ENCODE measurements at regions not wholly inside any gene's neighbourhood (a gene's known extent, or its start where the extent isn't known, plus 50 kb on each side); places are given as distances from the start of the nearest gene placed in this dataset.

GRCh38 chr15:69627548-69628158 is 175.0 kb downstream of the RPLP1 start:
- Histone ChIP-seq H3K9me3 (no peaks in the 10 kb centered on the region), H3K27ac (no peak overlapping the region), H3K36me3 (no peaks in the 10 kb centered on the region), H3K4me1 (no peaks in the 10 kb centered on the region), H3K4me3 (no peak overlapping the region), H3K27me3 (peaks cover 43% of the 10 kb centered on the region)
- no peak for ATAC-seq
- 90% methylated on average over 2 of the region's 5 CpGs for WGBS, 2 donors (ENCODE audit: low coverage in 1 of 2)
- no peak for TF ChIP-seq POLR2AphosphoS5 (IDR thresholded peaks at IDR 0.05)

DNA sequence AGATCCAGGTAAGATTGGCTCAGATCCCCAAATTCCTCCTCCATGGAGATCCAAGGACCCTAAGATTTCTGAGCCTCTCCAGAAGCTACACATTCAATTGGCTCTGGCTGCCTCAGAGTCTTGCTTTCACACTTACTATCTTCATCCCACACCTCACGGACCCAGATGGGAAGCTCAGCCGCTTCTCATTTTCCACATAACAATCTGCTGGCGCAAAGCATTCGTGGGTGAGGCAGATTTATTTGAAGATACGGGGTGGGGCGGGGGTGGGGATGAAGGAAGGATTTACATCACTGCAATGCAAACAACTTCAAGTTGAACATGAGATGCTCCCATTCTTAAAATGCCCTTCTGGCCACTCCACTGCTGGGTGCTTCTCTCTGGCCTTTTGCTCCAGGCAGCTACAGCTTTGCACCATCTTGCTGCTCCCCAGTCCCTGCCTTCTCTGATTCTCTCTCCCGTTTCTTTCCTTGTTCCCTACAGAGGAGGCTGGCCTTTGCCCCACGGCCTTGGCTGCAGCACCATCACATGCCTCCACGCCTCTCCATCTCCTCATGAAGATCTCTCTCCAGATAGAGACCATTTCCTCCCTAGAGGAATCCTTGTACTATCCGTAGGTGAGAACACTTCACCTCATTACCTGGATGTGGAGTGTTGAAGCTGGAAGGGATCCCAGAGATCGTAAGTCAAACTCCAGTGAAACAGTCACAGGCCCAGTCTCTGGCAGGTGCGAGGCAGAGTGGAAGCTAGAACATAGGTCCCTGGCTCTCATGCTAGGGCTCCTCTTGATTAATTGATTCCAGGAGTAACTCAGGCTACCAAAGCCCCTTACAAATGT is 175.9 kb downstream of the RPLP1 start:
- H3K27ac ChIP-seq = no peak overlapping the region
- no peaks in the 10 kb centered on the region for H3K36me3 ChIP-seq
- no peak overlapping the region for H3K4me3 ChIP-seq
- ATAC-seq = no peak
- H3K9me3 ChIP-seq = no peaks in the 10 kb centered on the region
- H3K27me3 ChIP-seq = peaks cover 43% of the 10 kb centered on the region
- 77 to 88% methylated on average over 5 of the region's 12 CpGs for WGBS, 2 donors (ENCODE audit: low coverage in 1 of 2)
- TF ChIP-seq POLR2AphosphoS5 (IDR thresholded peaks at IDR 0.05) (no peak), EP300 (IDR thresholded peaks at IDR 0.05) (no peak), POLR2A (IDR thresholded peaks at IDR 0.05) (no peak)
- TF ChIP-seq, protein P1, sequence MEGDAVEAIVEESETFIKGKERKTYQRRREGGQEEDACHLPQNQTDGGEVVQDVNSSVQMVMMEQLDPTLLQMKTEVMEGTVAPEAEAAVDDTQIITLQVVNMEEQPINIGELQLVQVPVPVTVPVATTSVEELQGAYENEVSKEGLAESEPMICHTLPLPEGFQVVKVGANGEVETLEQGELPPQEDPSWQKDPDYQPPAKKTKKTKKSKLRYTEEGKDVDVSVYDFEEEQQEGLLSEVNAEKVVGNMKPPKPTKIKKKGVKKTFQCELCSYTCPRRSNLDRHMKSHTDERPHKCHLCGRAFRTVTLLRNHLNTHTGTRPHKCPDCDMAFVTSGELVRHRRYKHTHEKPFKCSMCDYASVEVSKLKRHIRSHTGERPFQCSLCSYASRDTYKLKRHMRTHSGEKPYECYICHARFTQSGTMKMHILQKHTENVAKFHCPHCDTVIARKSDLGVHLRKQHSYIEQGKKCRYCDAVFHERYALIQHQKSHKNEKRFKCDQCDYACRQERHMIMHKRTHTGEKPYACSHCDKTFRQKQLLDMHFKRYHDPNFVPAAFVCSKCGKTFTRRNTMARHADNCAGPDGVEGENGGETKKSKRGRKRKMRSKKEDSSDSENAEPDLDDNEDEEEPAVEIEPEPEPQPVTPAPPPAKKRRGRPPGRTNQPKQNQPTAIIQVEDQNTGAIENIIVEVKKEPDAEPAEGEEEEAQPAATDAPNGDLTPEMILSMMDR (IDR thresholded peaks at IDR 0.05) = no peak
- no peaks in the 10 kb centered on the region for H3K4me1 ChIP-seq

DNA sequence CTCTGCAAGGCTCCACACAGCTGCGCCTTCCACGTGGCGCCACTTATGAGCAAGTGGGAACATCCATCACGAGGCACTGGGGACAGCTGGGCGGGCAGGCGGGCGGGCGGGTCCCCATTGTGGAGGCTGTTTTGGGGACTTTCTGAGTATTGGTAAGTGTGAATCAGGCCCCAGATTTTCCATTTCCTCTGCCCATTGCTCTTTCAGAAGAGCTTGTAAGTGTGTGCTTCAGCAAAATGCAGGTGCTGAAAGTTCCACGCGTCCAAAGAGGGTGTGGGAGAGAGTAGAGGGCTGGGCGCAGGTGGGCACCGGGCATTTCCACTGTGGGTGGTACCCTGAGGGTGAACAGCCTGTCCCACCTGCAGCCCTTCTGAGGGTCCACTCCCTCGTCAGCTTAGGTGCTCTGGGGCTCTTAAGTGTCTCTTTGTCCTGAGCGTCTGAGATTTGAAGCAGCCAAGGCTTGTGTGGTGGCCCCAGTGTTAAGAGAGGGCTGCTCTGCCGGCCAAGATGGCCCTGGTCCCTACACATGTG is 177.1 kb downstream of the RPLP1 start:
- Histone ChIP-seq H3K27ac (no peak overlapping the region), H3K4me3 (no peak overlapping the region), H3K27me3 (peaks cover 36% of the 10 kb centered on the region), H3K36me3 (no peaks in the 10 kb centered on the region), H3K4me1 (no peaks in the 10 kb centered on the region), H3K9me3 (no peaks in the 10 kb centered on the region)
- 60 to 87% methylated on average over 1 to 3 of the region's 15 CpGs for WGBS, 2 donors (ENCODE audit: low coverage in 1 of 2)
- TF ChIP-seq EP300 (IDR thresholded peaks at IDR 0.05) (no peak), POLR2A (IDR thresholded peaks at IDR 0.05) (no peak), POLR2AphosphoS5 (IDR thresholded peaks at IDR 0.05) (no peak)
- TF ChIP-seq, protein P1 (IDR thresholded peaks at IDR 0.05) = no peak
- no peak for ATAC-seq

DNA sequence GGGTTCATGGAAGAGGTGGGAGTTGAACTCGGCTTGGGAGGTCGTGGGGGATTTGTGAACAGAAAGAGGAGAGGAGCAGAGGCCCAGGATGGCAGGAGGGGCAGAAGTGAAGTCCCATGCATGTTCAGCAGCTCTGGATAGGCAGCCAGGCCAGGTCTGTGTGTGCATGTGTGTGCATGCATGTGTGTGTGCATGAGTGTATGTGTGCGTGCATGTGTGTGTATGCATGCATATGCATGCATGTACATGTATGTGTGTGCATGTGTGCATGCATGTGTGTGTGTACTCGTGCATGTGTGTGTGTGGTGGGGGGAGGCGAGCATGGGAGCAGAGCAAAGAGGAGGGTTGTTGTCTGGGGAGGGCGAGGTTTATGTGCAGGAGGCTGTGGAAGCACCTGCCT is 178.4 kb downstream of the RPLP1 start:
- Histone ChIP-seq H3K4me1 (no peaks in the 10 kb centered on the region), H3K27me3 (peaks cover 33% of the 10 kb centered on the region), H3K27ac (no peak overlapping the region), H3K4me3 (no peak overlapping the region), H3K36me3 (no peaks in the 10 kb centered on the region), H3K9me3 (no peaks in the 10 kb centered on the region)
- TF ChIP-seq POLR2AphosphoS5 (IDR thresholded peaks at IDR 0.05) (no peak), POLR2A (IDR thresholded peaks at IDR 0.05) (no peak), EP300 (IDR thresholded peaks at IDR 0.05) (no peak)
- TF ChIP-seq, protein P1 (IDR thresholded peaks at IDR 0.05) = no peak
- 55 to 76% methylated on average over 6 of the region's 6 CpGs for WGBS, 2 donors (ENCODE audit: low coverage in 1 of 2)
- no peak for ATAC-seq

GRCh38 chr15:69631978-69632377 is 179.4 kb downstream of the RPLP1 start:
- no peak overlapping the region for H3K4me3 ChIP-seq
- 55% methylated on average over 4 of the region's 4 CpGs; no CpG with 5 or more reads in 1 of the 2 donors for WGBS, 2 donors (ENCODE audit: low coverage in 1 of 2)
- ATAC-seq = no peak
- no peak overlapping the region for H3K27ac ChIP-seq
- peaks cover 33% of the 10 kb centered on the region for H3K27me3 ChIP-seq
- TF ChIP-seq POLR2A (IDR thresholded peaks at IDR 0.05) (no peak), POLR2AphosphoS5 (IDR thresholded peaks at IDR 0.05) (no peak), EP300 (IDR thresholded peaks at IDR 0.05) (no peak)
- TF ChIP-seq, protein P1 (IDR thresholded peaks at IDR 0.05) = no peak
- H3K9me3 ChIP-seq = no peaks in the 10 kb centered on the region
- H3K4me1 ChIP-seq = no peaks in the 10 kb centered on the region
- no peaks in the 10 kb centered on the region for H3K36me3 ChIP-seq

Measured in gastroesophageal sphincter (tissue), 4 donors.